ENCODE measurements at regions not wholly inside any gene's neighbourhood (a gene's known extent, or its start where the extent isn't known, plus 50 kb on each side); places are given as distances from the start of the nearest gene placed in this dataset.

- no peak overlapping the region for H3K4me3 ChIP-seq (ENCODE audit: low read depth, low read length)
- TF ChIP-seq, protein P1, sequence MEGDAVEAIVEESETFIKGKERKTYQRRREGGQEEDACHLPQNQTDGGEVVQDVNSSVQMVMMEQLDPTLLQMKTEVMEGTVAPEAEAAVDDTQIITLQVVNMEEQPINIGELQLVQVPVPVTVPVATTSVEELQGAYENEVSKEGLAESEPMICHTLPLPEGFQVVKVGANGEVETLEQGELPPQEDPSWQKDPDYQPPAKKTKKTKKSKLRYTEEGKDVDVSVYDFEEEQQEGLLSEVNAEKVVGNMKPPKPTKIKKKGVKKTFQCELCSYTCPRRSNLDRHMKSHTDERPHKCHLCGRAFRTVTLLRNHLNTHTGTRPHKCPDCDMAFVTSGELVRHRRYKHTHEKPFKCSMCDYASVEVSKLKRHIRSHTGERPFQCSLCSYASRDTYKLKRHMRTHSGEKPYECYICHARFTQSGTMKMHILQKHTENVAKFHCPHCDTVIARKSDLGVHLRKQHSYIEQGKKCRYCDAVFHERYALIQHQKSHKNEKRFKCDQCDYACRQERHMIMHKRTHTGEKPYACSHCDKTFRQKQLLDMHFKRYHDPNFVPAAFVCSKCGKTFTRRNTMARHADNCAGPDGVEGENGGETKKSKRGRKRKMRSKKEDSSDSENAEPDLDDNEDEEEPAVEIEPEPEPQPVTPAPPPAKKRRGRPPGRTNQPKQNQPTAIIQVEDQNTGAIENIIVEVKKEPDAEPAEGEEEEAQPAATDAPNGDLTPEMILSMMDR (IDR thresholded peaks at IDR 0.05; ENCODE audit: low read depth, low read length), result no peak
These were observed 184.9 kb downstream of the CAPZA3 start for GRCh38 chr12:18922851-18923250.

DNA sequence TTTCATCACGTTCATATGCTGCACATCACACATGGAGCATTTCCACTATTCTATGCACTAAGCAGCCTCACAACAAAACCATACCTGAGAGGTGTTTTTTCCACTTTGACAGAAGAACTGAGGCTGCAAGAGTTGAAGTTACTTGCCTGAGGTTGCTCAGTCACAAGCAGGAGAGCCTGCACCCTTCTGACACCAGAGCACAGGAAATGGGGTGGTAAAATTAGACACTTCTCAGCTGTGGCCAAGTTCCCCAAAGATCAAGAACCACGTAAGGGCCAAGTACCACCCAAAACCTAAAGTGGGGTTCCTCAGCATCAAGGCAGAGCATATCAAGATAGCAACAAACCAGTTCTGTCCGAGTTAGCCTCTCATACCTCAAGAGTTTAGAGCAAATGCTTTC lies 185.8 kb downstream of the CAPZA3 start:
- no peak overlapping the region for H3K4me3 ChIP-seq (ENCODE audit: low read depth, low read length)
- TF ChIP-seq, protein P1 (IDR thresholded peaks at IDR 0.05; ENCODE audit: low read depth, low read length), result no peak

DNA sequence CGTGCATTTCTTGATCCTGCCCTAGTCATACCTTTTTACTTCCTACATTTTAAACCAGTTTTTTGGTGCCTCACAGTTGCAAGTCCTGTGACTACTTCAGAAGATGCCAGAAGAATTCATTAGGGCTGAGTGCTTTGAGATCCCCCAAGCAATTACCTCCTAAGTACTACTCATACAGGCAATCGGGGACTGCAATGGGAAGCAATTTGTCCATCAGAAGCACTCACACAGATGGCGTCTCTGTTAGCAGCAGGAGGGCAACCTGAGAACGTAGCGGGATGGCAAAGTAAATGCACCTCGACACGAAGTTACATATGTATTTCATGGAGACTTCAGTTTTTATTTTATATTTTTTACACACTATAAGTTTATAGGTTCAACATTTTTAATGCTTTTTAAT lies 188.3 kb downstream of the CAPZA3 start:
- no peak overlapping the region for H3K4me3 ChIP-seq (ENCODE audit: low read depth, low read length)
- TF ChIP-seq, protein P1 (IDR thresholded peaks at IDR 0.05; ENCODE audit: low read depth, low read length), result no peak

DNA sequence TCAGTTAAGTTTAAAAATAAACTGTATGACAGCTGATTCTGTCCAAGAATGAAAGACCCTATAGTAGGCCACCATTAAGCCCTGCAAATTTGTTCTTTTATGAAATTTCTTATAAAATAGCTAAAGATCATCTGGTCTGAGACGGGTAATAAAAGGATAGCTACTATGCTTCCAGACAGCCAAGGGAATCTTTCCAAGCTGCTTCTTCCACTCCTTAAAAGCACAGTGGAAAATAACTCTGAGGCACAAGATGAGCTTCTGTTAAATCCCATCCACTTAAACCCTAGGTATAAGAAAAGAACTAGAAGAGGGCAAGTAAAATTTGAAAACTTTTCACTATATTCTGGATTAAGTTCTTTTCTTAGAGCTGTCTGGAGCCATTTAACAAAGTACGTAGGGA lies 194.3 kb downstream of the CAPZA3 start:
- no peak overlapping the region for H3K4me3 ChIP-seq (ENCODE audit: low read depth, low read length)

DNA sequence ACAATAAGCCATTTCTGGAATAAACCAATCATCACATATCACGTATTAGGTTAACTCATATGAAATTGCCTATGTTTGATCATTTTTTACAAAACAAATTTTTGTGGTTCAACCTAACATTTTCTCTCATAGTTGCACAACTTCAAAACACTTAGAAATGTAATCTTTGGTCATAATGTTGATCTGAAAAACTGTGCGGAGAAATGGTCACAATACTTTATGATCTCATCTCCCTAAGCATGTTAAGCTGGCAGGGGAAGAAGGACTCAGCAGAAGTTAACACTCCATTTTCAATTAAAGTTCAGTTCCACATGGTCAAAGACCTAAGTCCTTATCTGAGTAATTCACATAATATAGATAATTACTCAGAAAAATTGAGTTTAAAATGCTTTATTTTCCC lies 194.8 kb downstream of the CAPZA3 start:
- TF ChIP-seq, protein P1 (IDR thresholded peaks at IDR 0.05; ENCODE audit: low read depth, low read length), result no peak
- no peak overlapping the region for H3K4me3 ChIP-seq (ENCODE audit: low read depth, low read length)

More for the DNA sequence above, 194.3 kb downstream of the CAPZA3 start:
- TF ChIP-seq, protein P1 (IDR thresholded peaks at IDR 0.05; ENCODE audit: low read depth, low read length), result no peak

DNA sequence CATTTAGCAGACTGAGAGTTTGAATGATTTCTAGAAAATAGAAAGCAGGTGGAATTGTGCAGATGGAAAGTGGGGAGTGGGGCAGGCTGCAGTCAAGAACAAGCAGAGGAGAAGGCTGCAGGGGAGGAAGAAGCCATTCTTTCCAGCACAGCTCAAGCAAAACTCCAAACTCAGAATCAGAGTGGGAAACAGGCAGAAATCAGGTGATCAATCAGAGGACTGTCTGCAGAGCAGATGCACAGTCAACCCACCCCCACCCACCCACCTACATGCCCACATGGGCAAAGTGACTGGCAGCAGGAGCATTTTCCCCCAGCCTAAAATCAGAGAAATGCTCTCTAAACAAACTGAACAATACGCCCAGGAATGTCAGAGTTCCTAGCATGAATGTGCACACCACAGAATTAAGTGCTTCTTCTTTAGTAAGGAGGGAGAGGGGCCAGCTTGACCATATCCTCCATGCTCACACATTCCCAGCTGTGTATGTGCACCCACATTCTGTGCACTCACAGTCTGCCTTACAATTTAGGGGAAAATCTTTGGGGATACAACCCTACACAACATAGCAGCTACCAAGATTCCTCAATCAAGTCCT lies 194.1 kb upstream of the PLEKHA5 start:
- no peak overlapping the region for H3K4me3 ChIP-seq (ENCODE audit: low read depth, low read length)
- TF ChIP-seq, protein P1 (IDR thresholded peaks at IDR 0.05; ENCODE audit: low read depth, low read length), result no peak

GRCh38 chr12:18939051-18939450 lies 190.5 kb upstream of the PLEKHA5 start:
- TF ChIP-seq, protein P1 (IDR thresholded peaks at IDR 0.05; ENCODE audit: low read depth, low read length), result no peak
- H3K4me3 ChIP-seq (ENCODE audit: low read depth, low read length), result no peak overlapping the region

Data from WI38 (cell line).